BJ (cell line): ENCODE measurements at regions not wholly inside any gene's neighbourhood (a gene's known extent, or its start where the extent isn't known, plus 50 kb on each side); places are given as distances from the start of the nearest gene placed in this dataset.
"Not testable (repeated sequence)": the region's sequence is repeated elsewhere in the genome, so short reads cannot be mapped to it uniquely, and the experiment has no call there.

Experiments
- CTCF ChIA-PET: fragments of 350-600 bp; formaldehyde crosslinking; extraction: SDS; loops from one replicate; lab custom pipeline; 2021; ENCODE audit warnings: antibody characterized with exemption, inconsistent platforms; lab: Yijun Ruan, JAX
- POLR2A ChIA-PET: fragments of 300-600 bp; sonication (Branson Sonifier 250); formaldehyde crosslinking; extraction: SDS; loops from one replicate; lab custom pipeline; 2021; ENCODE audit warnings: antibody characterized with exemption; lab: Charles Lee
- DNase-seq: peaks from one replicate; pipeline ENCODE4 v3.0.0-alpha.2; 2011; ENCODE audit warnings: low read depth
- H3K27me3 ChIP-seq: 2 replicates; pipeline ENCODE4 v1.6.0; 2011; ENCODE audit warnings: low read length; ENCODE audit not compliant: control insufficient read depth, insufficient read depth
- H3K36me3 ChIP-seq: 2 replicates; pipeline ENCODE4 v1.5.1; 2011; ENCODE audit warnings: low read length; ENCODE audit not compliant: control insufficient read depth, insufficient read depth
- H3K4me3 ChIP-seq: 2 replicates; pipeline ENCODE4 v1.5.1; 2011; ENCODE audit warnings: low read depth, mild to moderate bottlenecking, control low read depth, low read length
- TF ChIP-seq, protein P1 (sequence below): IDR thresholded peaks from 2 replicates; pipeline ENCODE4 v1.5.1; 2011; ENCODE audit warnings: low read depth, mild to moderate bottlenecking, control low read depth, inconsistent platforms, low read length, moderate library complexity; ENCODE audit not compliant: insufficient read depth

- no peaks in the 10 kb centered on the region for H3K27me3 ChIP-seq
- no peak for DNase-seq
- ChIA-PET POLR2A (no interaction called here), CTCF (no interaction called here)
- TF ChIP-seq, protein P1, sequence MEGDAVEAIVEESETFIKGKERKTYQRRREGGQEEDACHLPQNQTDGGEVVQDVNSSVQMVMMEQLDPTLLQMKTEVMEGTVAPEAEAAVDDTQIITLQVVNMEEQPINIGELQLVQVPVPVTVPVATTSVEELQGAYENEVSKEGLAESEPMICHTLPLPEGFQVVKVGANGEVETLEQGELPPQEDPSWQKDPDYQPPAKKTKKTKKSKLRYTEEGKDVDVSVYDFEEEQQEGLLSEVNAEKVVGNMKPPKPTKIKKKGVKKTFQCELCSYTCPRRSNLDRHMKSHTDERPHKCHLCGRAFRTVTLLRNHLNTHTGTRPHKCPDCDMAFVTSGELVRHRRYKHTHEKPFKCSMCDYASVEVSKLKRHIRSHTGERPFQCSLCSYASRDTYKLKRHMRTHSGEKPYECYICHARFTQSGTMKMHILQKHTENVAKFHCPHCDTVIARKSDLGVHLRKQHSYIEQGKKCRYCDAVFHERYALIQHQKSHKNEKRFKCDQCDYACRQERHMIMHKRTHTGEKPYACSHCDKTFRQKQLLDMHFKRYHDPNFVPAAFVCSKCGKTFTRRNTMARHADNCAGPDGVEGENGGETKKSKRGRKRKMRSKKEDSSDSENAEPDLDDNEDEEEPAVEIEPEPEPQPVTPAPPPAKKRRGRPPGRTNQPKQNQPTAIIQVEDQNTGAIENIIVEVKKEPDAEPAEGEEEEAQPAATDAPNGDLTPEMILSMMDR = no peak
- no peak overlapping the region for H3K4me3 ChIP-seq
- no peaks in the 10 kb centered on the region for H3K36me3 ChIP-seq
Observed at GRCh38 chr2:195238826-195239225, 418.2 kb upstream of the SLC39A10 start.

- no peaks in the 10 kb centered on the region for H3K27me3 ChIP-seq
- H3K4me3 ChIP-seq = no peak overlapping the region
- DNase-seq = no peak
- POLR2A ChIA-PET = no interaction called here
- no peaks in the 10 kb centered on the region for H3K36me3 ChIP-seq
- CTCF ChIA-PET = no interaction called here
- TF ChIP-seq, protein P1 = no peak
Observed at GRCh38 chr2:195238379-195238778, 418.6 kb upstream of the SLC39A10 start.

- CTCF ChIA-PET, H3K4me3 ChIP-seq, H3K36me3 ChIP-seq, H3K27me3 ChIP-seq, DNase-seq: not testable (repeated sequence)
- POLR2A ChIA-PET = interaction anchor here (0.7 kb wide), 1 partner anchor 29 kb away, joined by 6 read pairs; no protein-coding TSS in a partner anchor
Observed at GRCh38 chr2:195228547-195228946, 428.5 kb upstream of the SLC39A10 start.

- Histone ChIP-seq H3K4me3 (no peak overlapping the region), H3K36me3 (no peaks in the 10 kb centered on the region), H3K27me3 (no peaks in the 10 kb centered on the region)
- DNase-seq = no peak
- ChIA-PET POLR2A (no interaction called here), CTCF (no interaction called here)
- TF ChIP-seq, protein P1 = no peak
Observed at GRCh38 chr2:195214072-195214471, 443.0 kb upstream of the SLC39A10 start.

DNA sequence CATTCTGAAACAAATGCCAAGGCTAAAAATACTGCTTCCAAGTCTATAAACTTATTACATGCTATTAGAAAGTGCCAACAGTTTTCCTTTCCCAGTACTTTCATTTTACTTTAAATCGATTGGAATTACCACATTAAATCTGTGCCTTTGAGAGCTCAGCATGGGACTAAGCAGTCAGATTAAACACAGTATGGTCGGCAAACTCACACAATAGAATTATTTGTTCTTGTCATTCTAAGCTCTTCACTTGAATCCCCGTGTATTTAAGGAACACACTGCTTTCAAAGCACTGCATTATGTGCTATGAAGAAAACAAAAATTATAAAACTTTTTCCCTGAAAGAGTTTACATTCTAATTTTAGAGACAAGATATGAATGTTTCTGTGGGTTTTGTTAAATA is 444.4 kb upstream of the SLC39A10 start:
- DNase-seq = no peak
- H3K27me3 ChIP-seq = no peaks in the 10 kb centered on the region
- H3K36me3 ChIP-seq = no peaks in the 10 kb centered on the region
- TF ChIP-seq, protein P1 = no peak
- POLR2A ChIA-PET = no interaction called here
- no peak overlapping the region for H3K4me3 ChIP-seq
- CTCF ChIA-PET = no interaction called here

DNA sequence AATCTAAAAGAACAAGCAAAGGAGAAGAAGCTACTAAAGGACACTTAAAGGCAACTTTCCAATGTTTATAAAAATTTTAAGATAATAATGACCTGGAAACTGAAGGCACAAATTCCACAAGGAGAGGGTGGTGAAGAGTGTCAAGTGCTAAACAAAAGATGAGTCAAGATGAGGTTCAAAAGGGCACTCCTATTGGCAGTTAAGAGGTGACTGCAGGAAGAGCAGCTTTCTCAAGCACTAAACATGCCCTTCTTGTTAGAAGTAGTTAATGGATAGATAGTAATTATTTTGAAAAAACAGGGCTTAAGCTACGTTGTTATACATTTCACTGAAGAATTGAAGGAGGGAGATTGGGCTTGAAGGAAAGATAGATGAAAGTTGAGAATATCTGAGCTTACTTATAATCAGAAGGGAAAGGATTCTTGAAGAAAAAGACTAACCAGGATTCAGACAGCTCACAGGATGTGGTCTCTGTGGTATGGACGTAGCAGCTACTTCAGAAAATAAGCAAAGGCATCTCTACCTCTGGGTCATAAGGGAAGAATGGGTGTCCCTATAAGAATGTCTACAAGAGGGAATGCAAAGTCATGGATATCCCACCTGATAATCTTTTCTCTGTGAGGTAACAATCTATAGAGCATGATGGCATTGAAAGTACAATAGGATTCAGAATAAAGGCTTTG is 454.7 kb upstream of the SLC39A10 start:
- Histone ChIP-seq H3K4me3 (no peak overlapping the region), H3K27me3 (no peaks in the 10 kb centered on the region), H3K36me3 (no peaks in the 10 kb centered on the region)
- TF ChIP-seq, protein P1 = no peak
- no peak for DNase-seq
- CTCF ChIA-PET = no interaction called here
- POLR2A ChIA-PET = no interaction called here
